ENCODE measurements at regions not wholly inside any gene's neighbourhood (a gene's known extent, or its start where the extent isn't known, plus 50 kb on each side); places are given as distances from the start of the nearest gene placed in this dataset.
A peak's percentile ranks its signal among the peaks of the same experiment; 100 is the strongest.

DNA sequence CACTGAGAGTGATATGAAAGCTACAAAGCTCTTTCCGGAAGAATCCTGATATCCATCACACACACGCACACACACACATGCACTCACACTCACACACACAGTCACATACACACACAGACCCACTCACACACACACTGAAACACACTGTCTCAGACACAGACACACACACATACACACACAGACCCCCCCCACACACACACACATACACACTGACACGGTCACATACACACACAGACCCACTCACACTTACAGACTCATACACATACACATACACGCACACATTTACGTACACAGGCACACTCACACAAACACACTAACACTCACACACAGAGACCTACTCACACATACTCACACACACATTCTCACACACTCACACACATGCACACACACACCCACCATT is 58.6 kb downstream of the LIG4 start:
- H3K36me3 ChIP-seq (replicated peaks) = no peaks in the 10 kb centered on the region
- DNase-seq (ENCODE audit: low spot score in 2 of 2) = no peak
- no peaks in the 10 kb centered on the region for H3K9me3 ChIP-seq
- no peak overlapping the region for H3K4me3 ChIP-seq
- no peaks in the 10 kb centered on the region for H3K27me3 ChIP-seq (ENCODE audit: low read depth)
- no peaks in the 10 kb centered on the region for H3K4me1 ChIP-seq
- in situ Hi-C loops (cut with MboI; ENCODE audit: low sequenced_read_pairs) = loop anchor here (25.0 kb wide), 1 partner anchor 944 kb away; no protein-coding TSS in a partner anchor

DNA sequence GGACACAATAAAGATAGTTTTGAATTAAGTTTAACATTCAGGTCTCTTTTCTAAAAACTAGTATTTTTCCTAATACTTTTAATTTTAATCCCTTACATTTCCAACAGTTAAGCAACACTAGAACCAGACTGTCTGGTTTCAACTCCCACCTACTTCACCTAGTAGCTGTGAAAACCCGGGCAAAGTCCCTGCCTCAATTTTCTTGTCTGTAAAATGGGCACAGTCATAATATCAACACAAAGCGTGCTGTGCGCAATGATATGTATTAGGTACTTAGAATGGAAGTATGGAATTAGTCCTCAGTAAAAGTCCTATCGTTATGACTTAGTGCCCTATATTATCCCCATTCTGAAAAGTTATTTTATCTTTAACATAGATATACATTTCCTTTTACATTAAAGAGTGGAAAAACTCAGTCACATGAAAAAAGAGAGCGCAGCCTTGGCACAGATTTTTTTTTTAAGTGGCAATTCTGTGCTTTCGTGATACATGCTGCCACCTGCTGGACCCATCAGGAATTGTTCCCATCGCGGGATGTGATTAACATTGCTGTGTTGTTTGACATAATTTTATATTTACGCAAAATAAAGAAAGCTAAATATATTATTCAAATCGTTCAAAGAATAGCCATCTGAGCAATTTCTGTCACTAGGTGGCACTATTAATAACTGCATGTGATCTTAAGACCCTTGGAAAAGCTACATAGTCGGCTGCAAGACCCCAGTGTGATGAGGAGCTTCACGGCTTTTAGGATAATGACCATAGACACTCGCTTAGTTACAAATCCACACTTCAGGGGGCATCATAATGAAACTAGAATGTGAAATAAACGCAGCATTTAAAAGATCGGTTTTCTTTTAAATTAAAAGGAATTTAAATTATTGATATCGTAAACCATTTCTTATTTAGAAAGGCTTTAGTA is 59.9 kb downstream of the LIG4 start:
- in situ Hi-C loops (cut with MboI; ENCODE audit: low sequenced_read_pairs) = loop anchor here (25.0 kb wide), 1 partner anchor 943 kb away; no protein-coding TSS in a partner anchor
- no peaks in the 10 kb centered on the region for H3K9me3 ChIP-seq
- H3K36me3 ChIP-seq (replicated peaks) = no peaks in the 10 kb centered on the region
- no peaks in the 10 kb centered on the region for H3K27me3 ChIP-seq (ENCODE audit: low read depth)
- no peaks in the 10 kb centered on the region for H3K4me1 ChIP-seq
- DNase-seq (ENCODE audit: low spot score in 2 of 2) = peak; percentile 34 to 74
- H3K4me3 ChIP-seq = no peak overlapping the region

DNA sequence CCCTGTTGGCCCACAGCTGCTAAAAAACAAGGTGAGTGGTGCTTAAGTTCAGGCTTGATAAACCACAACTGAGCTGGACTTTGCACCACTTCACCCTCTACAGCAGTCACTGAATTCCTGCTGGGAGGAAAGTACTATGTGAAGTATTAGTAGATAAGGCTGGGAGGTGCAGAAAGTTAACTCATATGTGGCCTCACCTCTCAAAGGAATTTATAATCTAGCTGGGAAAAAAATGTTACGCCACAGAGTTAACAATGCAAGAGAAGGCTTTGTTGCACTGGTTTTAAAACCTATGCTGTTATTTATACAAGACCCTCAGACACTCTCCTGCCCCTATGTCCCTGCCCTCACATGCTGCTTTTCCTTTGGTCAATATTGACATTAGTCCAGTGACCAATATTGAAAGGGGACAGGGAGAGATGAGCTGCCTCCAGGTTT is 60.9 kb downstream of the LIG4 start:
- Histone ChIP-seq H3K4me3 (no peak overlapping the region), H3K27me3 (ENCODE audit: low read depth) (no peaks in the 10 kb centered on the region), H3K4me1 (no peaks in the 10 kb centered on the region), H3K36me3 (replicated peaks) (no peaks in the 10 kb centered on the region), H3K9me3 (no peaks in the 10 kb centered on the region)
- in situ Hi-C loops (cut with MboI; ENCODE audit: low sequenced_read_pairs) = loop anchor here (25.0 kb wide), 1 partner anchor 942 kb away; no protein-coding TSS in a partner anchor
- no peak for DNase-seq (ENCODE audit: low spot score in 2 of 2)

DNA sequence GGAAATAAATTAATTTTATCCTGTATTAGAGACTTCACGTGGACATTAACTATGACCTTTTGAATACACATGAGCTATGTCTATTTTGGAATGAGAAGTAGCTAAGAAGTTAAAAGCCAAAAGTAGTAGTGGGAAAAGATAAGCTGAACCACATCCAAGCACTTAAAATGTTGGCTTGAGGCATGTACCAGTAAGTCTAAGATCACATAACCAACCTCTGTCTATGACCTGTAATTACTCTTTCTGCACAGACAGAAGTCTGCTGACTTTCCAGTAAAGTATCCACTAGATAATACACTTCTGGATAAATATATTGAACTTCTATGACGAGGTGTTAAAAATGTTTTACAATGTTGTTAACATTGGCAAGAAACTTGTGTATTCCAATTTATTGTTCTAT is 68.7 kb downstream of the LIG4 start:
- H3K27me3 ChIP-seq (ENCODE audit: low read depth) = no peaks in the 10 kb centered on the region
- no peak for DNase-seq (ENCODE audit: low spot score in 2 of 2)
- in situ Hi-C loops (cut with MboI; ENCODE audit: low sequenced_read_pairs) = no loop called here
- H3K36me3 ChIP-seq (replicated peaks) = no peaks in the 10 kb centered on the region
- no peaks in the 10 kb centered on the region for H3K4me1 ChIP-seq
- no peaks in the 10 kb centered on the region for H3K9me3 ChIP-seq
- H3K4me3 ChIP-seq = no peak overlapping the region

DNA sequence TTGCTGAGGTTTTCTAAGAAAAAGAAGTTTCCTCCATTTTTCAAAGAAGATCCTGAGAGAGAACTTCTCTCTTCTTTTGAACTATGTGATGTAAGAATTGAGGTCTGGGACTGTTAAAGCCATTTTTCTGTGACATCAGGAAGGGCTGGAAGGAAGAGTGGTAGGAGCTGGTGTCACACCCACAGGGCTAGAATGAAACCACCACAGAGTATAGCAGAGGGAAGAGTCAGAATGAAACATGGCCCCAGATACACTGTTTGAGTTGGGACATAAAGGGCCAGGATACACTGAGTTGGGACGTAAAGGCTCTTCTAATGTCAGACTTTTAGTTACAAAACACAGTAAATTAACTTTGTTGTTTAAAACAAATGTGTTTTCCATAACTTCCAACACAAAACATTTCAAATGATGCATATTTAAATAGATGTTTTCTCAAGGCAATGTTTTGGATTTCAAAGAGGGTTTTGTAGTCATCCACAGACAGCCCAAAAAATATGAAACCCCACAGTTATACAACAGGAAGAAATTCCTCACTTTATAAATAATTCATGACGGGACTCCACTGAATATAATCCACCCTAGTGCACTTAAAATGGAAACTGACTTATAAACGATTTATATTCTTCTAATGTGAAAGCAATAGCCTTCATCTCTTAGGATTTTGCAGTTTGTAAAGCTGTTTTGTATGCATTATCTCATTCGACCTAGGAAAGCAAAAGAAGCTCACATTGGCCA is 72.5 kb downstream of the LIG4 start:
- DNase-seq (ENCODE audit: low spot score in 2 of 2) = no peak
- Histone ChIP-seq H3K9me3 (no peaks in the 10 kb centered on the region), H3K27me3 (ENCODE audit: low read depth) (no peaks in the 10 kb centered on the region), H3K4me3 (no peak overlapping the region), H3K36me3 (replicated peaks) (no peaks in the 10 kb centered on the region), H3K4me1 (no peaks in the 10 kb centered on the region)
- in situ Hi-C loops (cut with MboI; ENCODE audit: low sequenced_read_pairs) = no loop called here

DNA sequence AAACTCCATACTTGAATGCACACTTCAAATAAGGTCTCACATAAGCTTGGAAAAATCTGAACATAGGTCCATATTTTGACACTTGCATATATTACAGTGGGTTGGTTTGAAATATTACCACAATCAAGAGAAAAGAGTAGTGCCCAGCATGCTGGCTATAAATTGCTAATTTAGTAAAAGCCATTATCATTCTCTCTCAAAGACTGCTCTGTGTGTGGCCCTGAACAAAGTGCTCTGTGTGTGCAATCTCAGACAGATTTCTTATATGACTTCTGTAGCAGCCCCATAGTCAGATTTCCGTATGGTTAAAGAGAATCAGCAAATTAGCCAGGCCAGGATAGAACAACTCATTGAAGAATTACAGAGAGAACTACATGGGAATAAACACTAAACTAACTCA is 78.2 kb downstream of the LIG4 start:
- H3K4me1 ChIP-seq = no peaks in the 10 kb centered on the region
- in situ Hi-C loops (cut with MboI; ENCODE audit: low sequenced_read_pairs) = no loop called here
- no peak overlapping the region for H3K4me3 ChIP-seq
- no peak for DNase-seq (ENCODE audit: low spot score in 2 of 2)
- H3K9me3 ChIP-seq = no peaks in the 10 kb centered on the region
- no peaks in the 10 kb centered on the region for H3K36me3 ChIP-seq (replicated peaks)
- peaks cover 13% of the 10 kb centered on the region; the same call in 1 of the 2 replicates for H3K27me3 ChIP-seq (ENCODE audit: low read depth)

DNA sequence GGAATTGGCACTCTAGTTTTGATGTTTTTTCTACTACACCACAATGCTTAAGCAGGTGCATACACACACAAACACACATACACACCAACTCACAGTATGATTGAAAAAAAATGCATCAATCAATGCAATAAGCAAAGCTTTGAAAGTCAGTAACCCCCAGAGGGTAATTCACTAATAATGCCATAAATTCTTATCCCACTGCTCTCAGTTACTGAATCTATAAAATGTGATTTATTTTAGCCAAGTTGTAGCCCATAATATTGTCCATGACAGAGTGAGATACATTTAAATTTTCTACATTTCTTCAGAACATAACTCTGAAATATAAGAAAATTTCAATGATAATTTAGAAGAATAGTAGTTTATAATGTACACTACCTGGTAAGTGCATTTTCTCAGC is 87.9 kb downstream of the LIG4 start:
- Histone ChIP-seq H3K9me3 (no peaks in the 10 kb centered on the region), H3K27me3 (ENCODE audit: low read depth) (no peaks in the 10 kb centered on the region), H3K4me1 (no peaks in the 10 kb centered on the region), H3K4me3 (no peak overlapping the region), H3K36me3 (replicated peaks) (no peaks in the 10 kb centered on the region)
- no peak for DNase-seq (ENCODE audit: low spot score in 2 of 2)
- in situ Hi-C loops (cut with MboI; ENCODE audit: low sequenced_read_pairs) = no loop called here

DNA sequence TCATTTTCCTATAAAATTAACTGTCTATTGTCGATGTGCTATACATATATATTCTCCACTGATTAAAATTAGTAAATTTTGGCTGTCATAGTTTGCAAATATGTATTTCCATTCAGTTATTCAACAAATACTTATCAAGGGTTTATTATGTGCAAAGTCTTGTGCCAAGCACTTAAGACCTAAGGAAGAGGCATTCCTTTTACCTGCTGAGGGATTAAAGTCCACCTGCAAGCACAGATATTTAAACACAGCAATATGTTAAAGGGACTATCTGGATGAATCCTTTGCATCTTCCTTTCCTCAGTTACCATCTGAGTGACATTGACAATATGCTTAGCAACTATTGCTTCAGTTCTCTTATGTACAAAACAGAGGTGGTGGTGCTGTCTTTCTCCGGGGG is 89.3 kb downstream of the LIG4 start:
- DNase-seq (ENCODE audit: low spot score in 2 of 2) = no peak
- Histone ChIP-seq H3K4me1 (no peaks in the 10 kb centered on the region), H3K4me3 (no peak overlapping the region), H3K27me3 (ENCODE audit: low read depth) (no peaks in the 10 kb centered on the region), H3K36me3 (replicated peaks) (no peaks in the 10 kb centered on the region), H3K9me3 (no peaks in the 10 kb centered on the region)
- in situ Hi-C loops (cut with MboI; ENCODE audit: low sequenced_read_pairs) = no loop called here

DNA sequence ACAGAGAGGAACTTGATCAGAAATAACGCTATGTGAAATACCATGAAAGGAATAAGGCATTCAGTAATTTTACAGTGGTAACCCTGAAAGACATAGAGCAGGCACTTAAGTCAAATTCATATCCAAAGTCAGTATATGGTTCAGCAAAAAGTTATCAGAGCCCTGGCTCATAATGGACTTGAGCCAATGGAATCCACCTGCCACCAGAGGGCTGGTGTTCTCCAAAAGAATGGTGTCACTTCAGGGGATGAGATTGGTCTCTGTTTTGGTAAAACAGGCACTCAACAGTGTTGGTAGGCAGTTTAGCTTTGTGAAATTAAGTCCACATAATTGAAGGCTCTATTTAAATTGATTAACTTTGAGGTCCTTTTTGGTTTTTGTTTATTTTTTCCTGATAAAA is 93.9 kb downstream of the LIG4 start:
- no peak for DNase-seq (ENCODE audit: low spot score in 2 of 2)

DNA sequence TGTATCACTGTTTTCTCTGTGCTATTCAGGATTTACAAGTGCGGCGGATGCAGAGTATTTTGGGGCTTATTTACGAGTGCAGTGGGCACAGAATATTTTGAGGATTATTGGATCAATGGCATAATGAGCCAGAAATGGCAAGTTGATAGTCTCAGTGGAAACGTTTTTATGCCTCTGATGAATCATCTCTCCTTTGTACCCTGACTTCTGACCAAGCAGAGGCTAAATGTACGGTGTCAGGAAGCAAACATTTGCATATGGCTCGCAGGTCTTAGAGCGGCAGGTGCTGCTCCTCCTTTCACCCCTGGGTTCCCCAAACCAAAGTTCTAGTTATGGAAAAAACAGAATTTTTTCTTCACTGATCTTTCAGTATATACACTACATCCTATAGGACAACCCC is 94.5 kb downstream of the LIG4 start:
- no peak overlapping the region for H3K4me3 ChIP-seq
- H3K27me3 ChIP-seq (ENCODE audit: low read depth) = no peaks in the 10 kb centered on the region
- H3K36me3 ChIP-seq (replicated peaks) = no peaks in the 10 kb centered on the region
- no peaks in the 10 kb centered on the region for H3K9me3 ChIP-seq
- DNase-seq (ENCODE audit: low spot score in 2 of 2) = no peak
- H3K4me1 ChIP-seq = peaks cover 6% of the 10 kb centered on the region
- in situ Hi-C loops (cut with MboI; ENCODE audit: low sequenced_read_pairs) = no loop called here

More for the DNA sequence above, 93.9 kb downstream of the LIG4 start:
- H3K4me3 ChIP-seq = no peak overlapping the region
- no peaks in the 10 kb centered on the region for H3K9me3 ChIP-seq
- peaks cover 6% of the 10 kb centered on the region for H3K4me1 ChIP-seq
- in situ Hi-C loops (cut with MboI; ENCODE audit: low sequenced_read_pairs) = no loop called here
- no peaks in the 10 kb centered on the region for H3K36me3 ChIP-seq (replicated peaks)
- no peaks in the 10 kb centered on the region for H3K27me3 ChIP-seq (ENCODE audit: low read depth)

DNA sequence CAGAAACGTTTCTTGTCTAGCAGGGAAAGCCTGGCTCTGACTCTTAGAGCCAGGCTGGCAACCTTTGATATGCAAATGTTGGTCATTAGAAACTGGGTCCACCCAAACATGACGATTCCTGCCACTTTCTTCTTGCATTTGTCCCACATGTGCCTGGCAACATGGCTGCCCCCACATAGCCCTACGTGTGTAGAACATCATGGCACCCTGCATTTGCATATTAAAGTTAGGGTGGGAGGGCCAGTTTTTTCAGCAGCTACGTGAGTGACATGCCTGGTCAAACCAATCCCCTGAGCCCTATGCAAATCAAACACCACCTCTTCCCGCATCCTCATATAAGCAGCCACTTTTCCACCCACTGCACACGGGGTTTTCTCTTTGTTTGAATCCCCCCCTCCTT is 95.0 kb downstream of the LIG4 start:
- DNase-seq (ENCODE audit: low spot score in 2 of 2) = peak in 1 of 2 experiments; percentile 44
- no peaks in the 10 kb centered on the region for H3K9me3 ChIP-seq
- no peaks in the 10 kb centered on the region for H3K36me3 ChIP-seq (replicated peaks)
- in situ Hi-C loops (cut with MboI; ENCODE audit: low sequenced_read_pairs) = no loop called here
- H3K27me3 ChIP-seq (ENCODE audit: low read depth) = no peaks in the 10 kb centered on the region
- no peak overlapping the region for H3K4me3 ChIP-seq
- peaks cover 6% of the 10 kb centered on the region for H3K4me1 ChIP-seq

DNA sequence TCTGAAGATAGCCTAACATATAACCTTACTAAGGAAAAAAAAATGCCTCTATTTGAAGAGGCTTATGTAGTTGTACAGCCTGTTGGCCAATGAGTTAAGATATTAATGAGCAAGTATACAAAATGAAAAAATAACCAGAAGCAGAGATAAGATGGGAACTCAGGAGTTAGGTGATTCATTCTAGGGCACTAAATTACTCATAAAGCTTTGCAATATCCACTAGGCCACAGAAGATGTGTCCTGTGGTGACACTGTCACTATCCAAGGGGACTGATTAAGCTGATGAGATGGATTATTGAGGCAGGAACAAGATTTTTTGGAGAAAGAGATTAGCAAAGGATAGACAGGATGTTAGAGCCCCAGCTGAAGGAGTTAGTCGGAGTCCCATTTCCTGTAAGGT is 99.6 kb downstream of the LIG4 start:
- no peak overlapping the region for H3K4me3 ChIP-seq
- H3K4me1 ChIP-seq = peaks cover 9% of the 10 kb centered on the region
- no peak for DNase-seq (ENCODE audit: low spot score in 2 of 2)
- no peaks in the 10 kb centered on the region for H3K36me3 ChIP-seq (replicated peaks)
- H3K9me3 ChIP-seq = no peaks in the 10 kb centered on the region
- in situ Hi-C loops (cut with MboI; ENCODE audit: low sequenced_read_pairs) = no loop called here
- 0 out of 2 replicates have a peak, but pooled peaks cover 2% of the 10 kb centered on the region for H3K27me3 ChIP-seq (ENCODE audit: low read depth)

DNA sequence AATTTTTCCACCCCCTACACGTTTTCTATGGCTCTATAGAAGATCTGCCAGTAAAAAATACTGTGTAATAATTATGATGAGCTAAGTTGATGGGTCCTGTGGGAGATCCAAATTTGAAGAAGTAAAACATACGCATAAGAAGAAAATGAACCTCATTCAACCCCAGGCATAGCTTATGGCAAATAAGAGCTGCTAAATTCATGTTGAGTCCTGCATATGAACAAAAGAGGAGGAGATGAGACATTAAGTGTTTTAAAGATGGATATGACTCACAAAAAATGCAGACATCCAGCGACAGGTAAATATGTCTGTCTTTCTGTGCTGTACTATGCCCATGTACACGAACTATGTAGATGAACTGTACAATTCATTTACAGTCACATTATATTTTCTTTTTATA is 101.9 kb downstream of the LIG4 start:
- DNase-seq (ENCODE audit: low spot score in 2 of 2) = no peak
- Histone ChIP-seq H3K4me3 (no peak overlapping the region), H3K9me3 (no peaks in the 10 kb centered on the region), H3K4me1 (peaks cover 3% of the 10 kb centered on the region; the same call in 1 of the 2 replicates), H3K27me3 (ENCODE audit: low read depth) (0 out of 2 replicates have a peak, but pooled peaks cover 2% of the 10 kb centered on the region), H3K36me3 (replicated peaks) (no peaks in the 10 kb centered on the region)
- in situ Hi-C loops (cut with MboI; ENCODE audit: low sequenced_read_pairs) = no loop called here

DNA sequence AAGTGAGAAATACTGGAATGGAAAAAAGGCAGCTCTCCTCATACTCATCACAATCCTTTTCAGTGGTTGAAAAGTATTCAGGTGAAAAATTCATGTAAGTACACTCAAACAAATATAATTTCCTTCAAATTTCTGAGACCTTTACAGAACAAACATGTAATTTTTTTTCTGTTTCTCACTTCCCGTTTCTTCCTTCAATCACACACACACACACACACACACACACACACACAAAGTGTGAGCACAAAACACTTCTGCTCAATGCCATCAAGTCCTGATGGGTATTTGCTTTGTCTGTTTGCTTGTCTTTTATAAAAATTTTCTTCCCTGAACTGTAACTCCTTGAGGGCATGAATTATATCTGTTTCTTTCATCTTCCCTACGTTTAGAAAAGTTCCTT is 110.6 kb downstream of the LIG4 start:
- no peaks in the 10 kb centered on the region for H3K9me3 ChIP-seq
- peaks cover 4% of the 10 kb centered on the region; the same call in 1 of the 2 replicates for H3K27me3 ChIP-seq (ENCODE audit: low read depth)
- DNase-seq (ENCODE audit: low spot score in 2 of 2) = no peak
- no peaks in the 10 kb centered on the region for H3K4me1 ChIP-seq
- no peak overlapping the region for H3K4me3 ChIP-seq
- H3K36me3 ChIP-seq (replicated peaks) = no peaks in the 10 kb centered on the region
- in situ Hi-C loops (cut with MboI; ENCODE audit: low sequenced_read_pairs) = no loop called here

Measured in HAP-1 (cell line).